Ovary (tissue), 3 donors: ENCODE measurements at regions not wholly inside any gene's neighbourhood (a gene's known extent, or its start where the extent isn't known, plus 50 kb on each side); places are given as distances from the start of the nearest gene placed in this dataset.

Experiments used
- EP300 ChIP-seq: sonication (generic); formaldehyde crosslinking; IDR thresholded peaks from one replicate; pipeline ENCODE4 v1.6.1; 2017; ENCODE audit warnings: antibody characterized with exemption
- POLR2A ChIP-seq: fragments of 450-650 bp; IDR thresholded peaks from one replicate; pipeline ENCODE4 v1.6.1; 2017; ENCODE audit warnings: antibody characterized with exemption, mild to moderate bottlenecking, moderate library complexity
- TF ChIP-seq, protein P1 (sequence below), 3 donors: fragments of 450-650 bp in 2 of 3; fragments of 200-600 bp in 1 of 3; IDR thresholded peaks; one replicate each; pipeline versions ENCODE4 v1.5.1 to v1.8.0; 2016 to 2022; ENCODE audit warnings: antibody characterized with exemption in 3 of 3, mild to moderate bottlenecking in 1 of 3
- donor health status: DM: no; HTN: no; CAD: no.

DNA sequence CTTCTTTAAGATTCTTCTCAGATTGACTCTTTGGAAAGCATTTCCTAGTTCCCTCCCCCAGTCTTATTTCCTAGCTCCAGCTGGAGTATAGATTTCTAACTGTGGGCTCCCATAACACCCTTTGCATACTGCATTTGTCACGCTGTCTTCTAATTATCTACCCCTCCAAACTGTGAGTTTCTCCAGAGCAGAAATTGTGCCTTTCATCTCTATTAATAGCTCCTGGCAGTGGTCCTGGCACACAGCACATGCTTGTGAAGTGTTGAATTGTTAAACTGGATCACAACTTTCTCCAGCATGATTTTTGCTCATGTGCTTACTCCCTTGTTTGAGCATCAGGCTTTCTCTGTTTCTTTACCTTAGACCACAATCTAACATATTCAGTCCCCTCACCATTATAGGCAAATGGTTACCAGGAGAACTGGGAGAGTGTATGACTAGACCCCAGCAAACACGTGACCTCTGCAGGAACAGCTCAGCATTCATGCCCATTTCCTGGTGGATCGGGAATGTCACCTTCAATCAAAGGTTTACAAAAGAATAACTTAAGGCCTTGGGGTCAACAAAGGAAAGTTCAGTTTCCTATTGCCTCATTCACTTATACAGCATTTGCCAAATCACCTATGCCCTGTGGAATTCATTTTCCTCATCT is 175.7 kb upstream of the TANK start:
- TF ChIP-seq, protein P1, sequence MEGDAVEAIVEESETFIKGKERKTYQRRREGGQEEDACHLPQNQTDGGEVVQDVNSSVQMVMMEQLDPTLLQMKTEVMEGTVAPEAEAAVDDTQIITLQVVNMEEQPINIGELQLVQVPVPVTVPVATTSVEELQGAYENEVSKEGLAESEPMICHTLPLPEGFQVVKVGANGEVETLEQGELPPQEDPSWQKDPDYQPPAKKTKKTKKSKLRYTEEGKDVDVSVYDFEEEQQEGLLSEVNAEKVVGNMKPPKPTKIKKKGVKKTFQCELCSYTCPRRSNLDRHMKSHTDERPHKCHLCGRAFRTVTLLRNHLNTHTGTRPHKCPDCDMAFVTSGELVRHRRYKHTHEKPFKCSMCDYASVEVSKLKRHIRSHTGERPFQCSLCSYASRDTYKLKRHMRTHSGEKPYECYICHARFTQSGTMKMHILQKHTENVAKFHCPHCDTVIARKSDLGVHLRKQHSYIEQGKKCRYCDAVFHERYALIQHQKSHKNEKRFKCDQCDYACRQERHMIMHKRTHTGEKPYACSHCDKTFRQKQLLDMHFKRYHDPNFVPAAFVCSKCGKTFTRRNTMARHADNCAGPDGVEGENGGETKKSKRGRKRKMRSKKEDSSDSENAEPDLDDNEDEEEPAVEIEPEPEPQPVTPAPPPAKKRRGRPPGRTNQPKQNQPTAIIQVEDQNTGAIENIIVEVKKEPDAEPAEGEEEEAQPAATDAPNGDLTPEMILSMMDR (IDR thresholded peaks at IDR 0.05) = no peak
- TF ChIP-seq POLR2A = no peak
- no peak for TF ChIP-seq EP300
